ENCODE measurements at regions not wholly inside any gene's neighbourhood (a gene's known extent, or its start where the extent isn't known, plus 50 kb on each side); places are given as distances from the start of the nearest gene placed in this dataset.

GRCh38 chr9:78541868-78542443 lies 245.0 kb downstream of the PSAT1 start:
- TF ChIP-seq CTCF (IDR thresholded peaks at IDR 0.05) (no peak), POLR2A (IDR thresholded peaks at IDR 0.05) (no peak)

Measured in uterus (tissue), 2 donors.